ENCODE measurements at regions not wholly inside any gene's neighbourhood (a gene's known extent, or its start where the extent isn't known, plus 50 kb on each side); places are given as distances from the start of the nearest gene placed in this dataset.
A peak's percentile ranks its signal among the peaks of the same experiment; 100 is the strongest.

DNA sequence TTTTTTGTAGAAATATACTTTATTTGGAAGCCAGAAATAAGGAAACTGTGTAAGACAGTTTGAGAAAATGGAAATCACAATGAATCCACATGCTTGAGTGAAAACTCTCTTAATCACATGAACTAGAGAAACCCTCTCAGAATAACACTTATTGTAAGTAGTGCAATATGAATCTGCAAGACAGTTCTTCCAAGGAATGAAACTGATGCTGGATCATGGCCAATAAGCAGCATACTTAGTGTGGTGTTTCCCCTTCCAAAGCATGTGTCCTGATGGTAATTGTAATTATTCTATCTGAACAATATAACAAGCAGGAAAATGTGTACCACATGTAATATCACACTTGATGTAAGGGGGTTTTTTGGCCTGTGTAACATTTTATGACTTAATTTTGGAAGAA lies 1870.5 kb upstream of the TENM3 start:
- H3K27ac ChIP-seq (ENCODE audit: low read length, poor library complexity, severe bottlenecking) = no peak overlapping the region
- H4K8ac ChIP-seq (ENCODE audit: low read length) = no peak overlapping the region
- H3K27me3 ChIP-seq (ENCODE audit: control insufficient read depth in 1 of 2, insufficient read depth in 1 of 2, low read length in 2 of 2) = no peaks in the 10 kb centered on the region
- H2BK12ac ChIP-seq (ENCODE audit: low read length in 2 of 2) = no peak overlapping the region
- no peaks in the 10 kb centered on the region for H3K4me1 ChIP-seq (ENCODE audit: control insufficient read depth, insufficient read depth, low read depth, low read length)
- no peak overlapping the region for H2AK5ac ChIP-seq (ENCODE audit: low read length, severe bottlenecking)
- no peak overlapping the region for H3K18ac ChIP-seq (ENCODE audit: low read depth in 1 of 2, low read length in 2 of 2)
- no peak overlapping the region for H4K91ac ChIP-seq (ENCODE audit: low read length)
- no peak overlapping the region for H2BK5ac ChIP-seq (ENCODE audit: low read depth, low read length, poor library complexity, severe bottlenecking)
- no peaks in the 10 kb centered on the region for H3K79me1 ChIP-seq (replicated peaks; ENCODE audit: low read length, poor library complexity, severe bottlenecking)
- DNase-seq = no peak
- H3K9ac ChIP-seq (ENCODE audit: low read length) = no peak overlapping the region
- H3K23ac ChIP-seq (ENCODE audit: low read length in 2 of 2) = no peak overlapping the region
- H2BK15ac ChIP-seq (ENCODE audit: low read depth, poor library complexity, severe bottlenecking) = no peak overlapping the region
- H3K4ac ChIP-seq (ENCODE audit: low read depth in 1 of 2, low read length in 2 of 2) = no peak overlapping the region
- no peak overlapping the region for H3K14ac ChIP-seq (ENCODE audit: low read length in 2 of 2)
- H3K9me3 ChIP-seq (ENCODE audit: control insufficient read depth, low read length) = no peaks in the 10 kb centered on the region
- no peak overlapping the region for H3K4me2 ChIP-seq (ENCODE audit: low read length, poor library complexity, severe bottlenecking)
- no peak overlapping the region for H2AFZ ChIP-seq (ENCODE audit: low read depth, low read length)
- H3K4me3 ChIP-seq (ENCODE audit: insufficient read depth in 1 of 2, low read depth in 1 of 2, low read length in 2 of 2) = no peak overlapping the region
- no peak overlapping the region for H2BK120ac ChIP-seq (ENCODE audit: low read depth, low read length)
- no peaks in the 10 kb centered on the region for H3K36me3 ChIP-seq (ENCODE audit: control insufficient read depth in 1 of 2, insufficient read depth in 2 of 2, low read depth in 1 of 2, low read length in 2 of 2)

- no peak overlapping the region for H2AFZ ChIP-seq (ENCODE audit: low read depth, low read length)
- no peak overlapping the region for H3K23ac ChIP-seq (ENCODE audit: low read length in 2 of 2)
- no peak overlapping the region for H2BK15ac ChIP-seq (ENCODE audit: low read depth, poor library complexity, severe bottlenecking)
- no peak overlapping the region for H2BK12ac ChIP-seq (ENCODE audit: low read length in 2 of 2)
- H2AK5ac ChIP-seq (ENCODE audit: low read length, severe bottlenecking) = no peak overlapping the region
- no peak overlapping the region for H4K8ac ChIP-seq (ENCODE audit: low read length)
- no peak overlapping the region for H3K14ac ChIP-seq (ENCODE audit: low read length in 2 of 2)
- H3K36me3 ChIP-seq (ENCODE audit: control insufficient read depth in 1 of 2, insufficient read depth in 2 of 2, low read depth in 1 of 2, low read length in 2 of 2) = no peaks in the 10 kb centered on the region
- no peaks in the 10 kb centered on the region for H3K27me3 ChIP-seq (ENCODE audit: control insufficient read depth in 1 of 2, insufficient read depth in 1 of 2, low read length in 2 of 2)
- 67% methylated on average over 1 of the region's 1 CpG for WGBS
- H3K27ac ChIP-seq (ENCODE audit: low read length, poor library complexity, severe bottlenecking) = no peak overlapping the region
- H3K4me1 ChIP-seq (ENCODE audit: control insufficient read depth, insufficient read depth, low read depth, low read length) = no peaks in the 10 kb centered on the region
- no peak overlapping the region for H4K91ac ChIP-seq (ENCODE audit: low read length)
- H3K4ac ChIP-seq (ENCODE audit: low read depth in 1 of 2, low read length in 2 of 2) = no peak overlapping the region
- no peak overlapping the region for H3K18ac ChIP-seq (ENCODE audit: low read depth in 1 of 2, low read length in 2 of 2)
- H3K4me3 ChIP-seq (ENCODE audit: insufficient read depth in 1 of 2, low read depth in 1 of 2, low read length in 2 of 2) = no peak overlapping the region
- no peak overlapping the region for H2BK5ac ChIP-seq (ENCODE audit: low read depth, low read length, poor library complexity, severe bottlenecking)
- no peak for DNase-seq
- H3K4me2 ChIP-seq (ENCODE audit: low read length, poor library complexity, severe bottlenecking) = no peak overlapping the region
- H3K9me3 ChIP-seq (ENCODE audit: control insufficient read depth, low read length) = no peaks in the 10 kb centered on the region
- H3K79me1 ChIP-seq (replicated peaks; ENCODE audit: low read length, poor library complexity, severe bottlenecking) = no peaks in the 10 kb centered on the region
- H2BK120ac ChIP-seq (ENCODE audit: low read depth, low read length) = no peak overlapping the region
- H3K9ac ChIP-seq (ENCODE audit: low read length) = no peak overlapping the region
These were observed 1865.5 kb upstream of the TENM3 start for GRCh38 chr4:180377741-180378140.

- peak; percentile 8 for DNase-seq
- Histone ChIP-seq H2BK120ac (ENCODE audit: low read depth, low read length) (no peak overlapping the region), H3K18ac (ENCODE audit: low read depth in 1 of 2, low read length in 2 of 2) (no peak overlapping the region), H4K91ac (ENCODE audit: low read length) (no peak overlapping the region), H3K9ac (ENCODE audit: low read length) (no peak overlapping the region), H3K79me1 (replicated peaks; ENCODE audit: low read length, poor library complexity, severe bottlenecking) (no peaks in the 10 kb centered on the region), H2BK5ac (ENCODE audit: low read depth, low read length, poor library complexity, severe bottlenecking) (no peak overlapping the region), H3K27ac (ENCODE audit: low read length, poor library complexity, severe bottlenecking) (no peak overlapping the region), H3K4ac (ENCODE audit: low read depth in 1 of 2, low read length in 2 of 2) (no peak overlapping the region), H2AK5ac (ENCODE audit: low read length, severe bottlenecking) (no peak overlapping the region), H3K4me2 (ENCODE audit: low read length, poor library complexity, severe bottlenecking) (no peak overlapping the region), H3K27me3 (ENCODE audit: control insufficient read depth in 1 of 2, insufficient read depth in 1 of 2, low read length in 2 of 2) (no peaks in the 10 kb centered on the region), H3K4me1 (ENCODE audit: control insufficient read depth, insufficient read depth, low read depth, low read length) (no peaks in the 10 kb centered on the region), H4K8ac (ENCODE audit: low read length) (peak overlapping the region; percentile 41), H3K4me3 (ENCODE audit: insufficient read depth in 1 of 2, low read depth in 1 of 2, low read length in 2 of 2) (no peak overlapping the region), H2AFZ (ENCODE audit: low read depth, low read length) (no peak overlapping the region), H2BK15ac (ENCODE audit: low read depth, poor library complexity, severe bottlenecking) (no peak overlapping the region), H3K36me3 (ENCODE audit: control insufficient read depth in 1 of 2, insufficient read depth in 2 of 2, low read depth in 1 of 2, low read length in 2 of 2) (no peaks in the 10 kb centered on the region), H3K9me3 (ENCODE audit: control insufficient read depth, low read length) (no peaks in the 10 kb centered on the region), H3K14ac (ENCODE audit: low read length in 2 of 2) (no peak overlapping the region), H3K23ac (ENCODE audit: low read length in 2 of 2) (no peak overlapping the region), H2BK12ac (ENCODE audit: low read length in 2 of 2) (no peak overlapping the region)
- 54% methylated on average over 4 of the region's 5 CpGs for WGBS
These were observed 1862.5 kb upstream of the TENM3 start for GRCh38 chr4:180380733-180381132.

DNA sequence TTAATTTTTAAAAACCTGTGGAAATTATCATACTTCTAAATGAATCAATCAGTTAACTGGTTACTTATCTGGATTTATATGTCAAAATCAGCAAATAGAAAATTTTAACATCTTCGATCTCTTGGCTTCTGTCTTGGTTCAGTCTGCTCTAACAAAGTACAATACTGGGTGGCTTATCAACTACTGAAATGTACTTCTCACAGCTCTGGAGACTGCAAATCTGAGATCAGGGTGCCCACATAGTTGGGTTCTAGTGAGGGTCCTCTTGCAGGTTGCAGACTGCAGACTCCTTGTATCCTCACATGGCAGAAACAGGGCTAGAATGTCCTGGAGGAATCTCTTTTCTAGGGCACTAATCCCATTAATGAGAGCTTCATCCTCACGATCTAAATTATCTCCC lies 1851.6 kb upstream of the TENM3 start:
- Histone ChIP-seq H3K14ac (ENCODE audit: low read length in 2 of 2) (no peak overlapping the region), H3K27ac (ENCODE audit: low read length, poor library complexity, severe bottlenecking) (no peak overlapping the region), H3K23ac (ENCODE audit: low read length in 2 of 2) (no peak overlapping the region), H2AFZ (ENCODE audit: low read depth, low read length) (no peak overlapping the region), H3K9ac (ENCODE audit: low read length) (no peak overlapping the region), H3K18ac (ENCODE audit: low read depth in 1 of 2, low read length in 2 of 2) (no peak overlapping the region), H3K36me3 (ENCODE audit: control insufficient read depth in 1 of 2, insufficient read depth in 2 of 2, low read depth in 1 of 2, low read length in 2 of 2) (no peaks in the 10 kb centered on the region), H2BK12ac (ENCODE audit: low read length in 2 of 2) (no peak overlapping the region), H2BK5ac (ENCODE audit: low read depth, low read length, poor library complexity, severe bottlenecking) (no peak overlapping the region), H2AK5ac (ENCODE audit: low read length, severe bottlenecking) (no peak overlapping the region), H4K91ac (ENCODE audit: low read length) (no peak overlapping the region), H3K4me1 (ENCODE audit: control insufficient read depth, insufficient read depth, low read depth, low read length) (no peaks in the 10 kb centered on the region), H3K27me3 (ENCODE audit: control insufficient read depth in 1 of 2, insufficient read depth in 1 of 2, low read length in 2 of 2) (no peaks in the 10 kb centered on the region), H3K4me2 (ENCODE audit: low read length, poor library complexity, severe bottlenecking) (no peak overlapping the region), H4K8ac (ENCODE audit: low read length) (no peak overlapping the region), H2BK120ac (ENCODE audit: low read depth, low read length) (no peak overlapping the region), H2BK15ac (ENCODE audit: low read depth, poor library complexity, severe bottlenecking) (no peak overlapping the region), H3K79me1 (replicated peaks; ENCODE audit: low read length, poor library complexity, severe bottlenecking) (no peaks in the 10 kb centered on the region), H3K4me3 (ENCODE audit: insufficient read depth in 1 of 2, low read depth in 1 of 2, low read length in 2 of 2) (no peak overlapping the region), H3K4ac (ENCODE audit: low read depth in 1 of 2, low read length in 2 of 2) (no peak overlapping the region), H3K9me3 (ENCODE audit: control insufficient read depth, low read length) (peaks cover 2% of the 10 kb centered on the region)
- 83% methylated on average over 2 of the region's 2 CpGs for WGBS
- DNase-seq = no peak

Measured in mesenchymal stem cell (in vitro differentiated cells and primary cell).